ENCODE measurements at regions not wholly inside any gene's neighbourhood (a gene's known extent, or its start where the extent isn't known, plus 50 kb on each side); places are given as distances from the start of the nearest gene placed in this dataset.

DNA sequence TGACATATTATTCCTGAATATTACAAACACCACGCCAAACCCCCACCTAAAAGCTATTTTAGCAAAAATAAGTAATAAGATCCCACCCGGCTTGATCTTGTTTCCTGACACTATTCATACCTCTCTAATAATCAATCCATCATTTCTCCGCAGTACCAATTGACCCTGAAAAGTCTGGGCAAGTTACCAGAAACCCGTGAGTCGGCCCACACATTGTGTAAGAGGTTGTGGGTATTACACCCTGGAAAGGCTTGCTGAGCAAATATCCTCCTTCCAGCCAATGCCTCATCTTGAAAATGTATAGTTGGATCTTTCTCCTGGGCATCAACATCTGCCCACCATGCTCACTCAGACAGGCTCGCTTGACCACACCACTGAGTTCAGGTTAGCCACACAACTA is 451.0 kb downstream of the TTLL7 start:
- TF ChIP-seq EZH2 (IDR thresholded peaks at IDR 0.05; ENCODE audit: borderline replicate concordance, low read depth, low read length, poor library complexity, severe bottlenecking), result no peak
- TF ChIP-seq, protein P1, sequence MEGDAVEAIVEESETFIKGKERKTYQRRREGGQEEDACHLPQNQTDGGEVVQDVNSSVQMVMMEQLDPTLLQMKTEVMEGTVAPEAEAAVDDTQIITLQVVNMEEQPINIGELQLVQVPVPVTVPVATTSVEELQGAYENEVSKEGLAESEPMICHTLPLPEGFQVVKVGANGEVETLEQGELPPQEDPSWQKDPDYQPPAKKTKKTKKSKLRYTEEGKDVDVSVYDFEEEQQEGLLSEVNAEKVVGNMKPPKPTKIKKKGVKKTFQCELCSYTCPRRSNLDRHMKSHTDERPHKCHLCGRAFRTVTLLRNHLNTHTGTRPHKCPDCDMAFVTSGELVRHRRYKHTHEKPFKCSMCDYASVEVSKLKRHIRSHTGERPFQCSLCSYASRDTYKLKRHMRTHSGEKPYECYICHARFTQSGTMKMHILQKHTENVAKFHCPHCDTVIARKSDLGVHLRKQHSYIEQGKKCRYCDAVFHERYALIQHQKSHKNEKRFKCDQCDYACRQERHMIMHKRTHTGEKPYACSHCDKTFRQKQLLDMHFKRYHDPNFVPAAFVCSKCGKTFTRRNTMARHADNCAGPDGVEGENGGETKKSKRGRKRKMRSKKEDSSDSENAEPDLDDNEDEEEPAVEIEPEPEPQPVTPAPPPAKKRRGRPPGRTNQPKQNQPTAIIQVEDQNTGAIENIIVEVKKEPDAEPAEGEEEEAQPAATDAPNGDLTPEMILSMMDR (conservative IDR thresholded peaks at IDR 0.05; ENCODE audit: low read depth, low read length), result no peak

Measured in A673 (cell line).